Esophagus muscularis mucosa (tissue), 4 donors: ENCODE measurements at regions not wholly inside any gene's neighbourhood (a gene's known extent, or its start where the extent isn't known, plus 50 kb on each side); places are given as distances from the start of the nearest gene placed in this dataset.

Source experiments
- EP300 ChIP-seq: sonication (generic); formaldehyde crosslinking; IDR thresholded peaks from one replicate; pipeline ENCODE4 v1.6.1; 2017; ENCODE audit warnings: antibody characterized with exemption
- POLR2A ChIP-seq: fragments of 450-650 bp; IDR thresholded peaks from one replicate; pipeline ENCODE4 v1.6.1; 2017; ENCODE audit warnings: antibody characterized with exemption, moderate library complexity, mild to moderate bottlenecking, low read depth
- POLR2AphosphoS5 ChIP-seq, 2 donors: sonication (generic); formaldehyde crosslinking; IDR thresholded peaks; one replicate each; pipeline ENCODE4 v1.6.1; 2017; ENCODE audit warnings: antibody characterized with exemption in 2 of 2
- TF ChIP-seq, protein P1 (sequence below), 3 experiments: fragments of 200-600 bp in 2 of 3; fragments of 450-650 bp in 1 of 3; sonication (generic) in 2 of 3; IDR thresholded peaks; one replicate each; pipeline ENCODE4 v1.5.1; 2017 to 2019; ENCODE audit warnings: antibody characterized with exemption in 3 of 3, mild to moderate bottlenecking in 2 of 3, moderate library complexity in 1 of 3

DNA sequence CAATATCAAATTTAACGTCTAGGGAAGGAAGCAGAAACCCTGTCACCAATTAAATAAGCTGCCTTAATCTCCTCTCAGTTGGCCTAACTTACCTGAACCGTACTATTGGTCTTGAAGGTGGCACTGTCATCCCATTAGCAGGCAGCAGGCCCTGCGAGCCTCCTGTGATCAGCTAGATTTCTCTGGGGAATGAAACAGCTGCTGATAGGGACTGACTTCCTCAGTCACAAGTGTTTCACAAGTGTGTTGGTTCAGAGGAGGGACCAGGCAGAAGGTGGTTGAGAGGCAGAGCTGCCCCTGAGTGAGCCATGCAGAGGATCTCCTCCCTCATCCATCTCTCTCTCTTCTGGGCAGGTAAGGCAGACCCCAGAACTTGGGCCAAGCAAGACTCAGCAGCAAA, 166.8 kb downstream of the DAD1 start:
- TF ChIP-seq, protein P1, sequence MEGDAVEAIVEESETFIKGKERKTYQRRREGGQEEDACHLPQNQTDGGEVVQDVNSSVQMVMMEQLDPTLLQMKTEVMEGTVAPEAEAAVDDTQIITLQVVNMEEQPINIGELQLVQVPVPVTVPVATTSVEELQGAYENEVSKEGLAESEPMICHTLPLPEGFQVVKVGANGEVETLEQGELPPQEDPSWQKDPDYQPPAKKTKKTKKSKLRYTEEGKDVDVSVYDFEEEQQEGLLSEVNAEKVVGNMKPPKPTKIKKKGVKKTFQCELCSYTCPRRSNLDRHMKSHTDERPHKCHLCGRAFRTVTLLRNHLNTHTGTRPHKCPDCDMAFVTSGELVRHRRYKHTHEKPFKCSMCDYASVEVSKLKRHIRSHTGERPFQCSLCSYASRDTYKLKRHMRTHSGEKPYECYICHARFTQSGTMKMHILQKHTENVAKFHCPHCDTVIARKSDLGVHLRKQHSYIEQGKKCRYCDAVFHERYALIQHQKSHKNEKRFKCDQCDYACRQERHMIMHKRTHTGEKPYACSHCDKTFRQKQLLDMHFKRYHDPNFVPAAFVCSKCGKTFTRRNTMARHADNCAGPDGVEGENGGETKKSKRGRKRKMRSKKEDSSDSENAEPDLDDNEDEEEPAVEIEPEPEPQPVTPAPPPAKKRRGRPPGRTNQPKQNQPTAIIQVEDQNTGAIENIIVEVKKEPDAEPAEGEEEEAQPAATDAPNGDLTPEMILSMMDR (IDR thresholded peaks at IDR 0.05) = no peak
- TF ChIP-seq POLR2A (no peak), EP300 (no peak), POLR2AphosphoS5 (IDR thresholded peaks at IDR 0.05) (no peak)
